ENCODE measurements at regions not wholly inside any gene's neighbourhood (a gene's known extent, or its start where the extent isn't known, plus 50 kb on each side); places are given as distances from the start of the nearest gene placed in this dataset.
"Not testable (repeated sequence)": the region's sequence is repeated elsewhere in the genome, so short reads cannot be mapped to it uniquely, and the experiment has no call there.

GRCh38 chr12:111246477-111247011 lies 122.4 kb downstream of the PHETA1 start:
- intact Hi-C loops (cut with DNase I), result no loop called here
- H3K4me1 ChIP-seq, result no peaks in the 10 kb centered on the region
- H3K27me3 ChIP-seq, result peaks cover 0 to 34% (median 0%) of the 10 kb centered on the region in 3 donors
- no peak for TF ChIP-seq POLR2AphosphoS5 (IDR thresholded peaks at IDR 0.05)
- TF ChIP-seq POLR2A (IDR thresholded peaks at IDR 0.05), result no peak
- TF ChIP-seq, protein P1, sequence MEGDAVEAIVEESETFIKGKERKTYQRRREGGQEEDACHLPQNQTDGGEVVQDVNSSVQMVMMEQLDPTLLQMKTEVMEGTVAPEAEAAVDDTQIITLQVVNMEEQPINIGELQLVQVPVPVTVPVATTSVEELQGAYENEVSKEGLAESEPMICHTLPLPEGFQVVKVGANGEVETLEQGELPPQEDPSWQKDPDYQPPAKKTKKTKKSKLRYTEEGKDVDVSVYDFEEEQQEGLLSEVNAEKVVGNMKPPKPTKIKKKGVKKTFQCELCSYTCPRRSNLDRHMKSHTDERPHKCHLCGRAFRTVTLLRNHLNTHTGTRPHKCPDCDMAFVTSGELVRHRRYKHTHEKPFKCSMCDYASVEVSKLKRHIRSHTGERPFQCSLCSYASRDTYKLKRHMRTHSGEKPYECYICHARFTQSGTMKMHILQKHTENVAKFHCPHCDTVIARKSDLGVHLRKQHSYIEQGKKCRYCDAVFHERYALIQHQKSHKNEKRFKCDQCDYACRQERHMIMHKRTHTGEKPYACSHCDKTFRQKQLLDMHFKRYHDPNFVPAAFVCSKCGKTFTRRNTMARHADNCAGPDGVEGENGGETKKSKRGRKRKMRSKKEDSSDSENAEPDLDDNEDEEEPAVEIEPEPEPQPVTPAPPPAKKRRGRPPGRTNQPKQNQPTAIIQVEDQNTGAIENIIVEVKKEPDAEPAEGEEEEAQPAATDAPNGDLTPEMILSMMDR (IDR thresholded peaks at IDR 0.05), result no peak
- no peak for TF ChIP-seq EP300 (IDR thresholded peaks at IDR 0.05)
- no peak for DNase-seq
- H3K36me3 ChIP-seq, result no peaks in the 10 kb centered on the region
- H3K9me3 ChIP-seq, result peaks cover 0 to 11% (median 4%) of the 10 kb centered on the region in 4 donors
- no peak overlapping the region for H3K4me3 ChIP-seq
- H3K27ac ChIP-seq, result no peak overlapping the region
- WGBS, 2 donors, result 64 to 82% methylated on average over 7 of the region's 7 CpGs

DNA sequence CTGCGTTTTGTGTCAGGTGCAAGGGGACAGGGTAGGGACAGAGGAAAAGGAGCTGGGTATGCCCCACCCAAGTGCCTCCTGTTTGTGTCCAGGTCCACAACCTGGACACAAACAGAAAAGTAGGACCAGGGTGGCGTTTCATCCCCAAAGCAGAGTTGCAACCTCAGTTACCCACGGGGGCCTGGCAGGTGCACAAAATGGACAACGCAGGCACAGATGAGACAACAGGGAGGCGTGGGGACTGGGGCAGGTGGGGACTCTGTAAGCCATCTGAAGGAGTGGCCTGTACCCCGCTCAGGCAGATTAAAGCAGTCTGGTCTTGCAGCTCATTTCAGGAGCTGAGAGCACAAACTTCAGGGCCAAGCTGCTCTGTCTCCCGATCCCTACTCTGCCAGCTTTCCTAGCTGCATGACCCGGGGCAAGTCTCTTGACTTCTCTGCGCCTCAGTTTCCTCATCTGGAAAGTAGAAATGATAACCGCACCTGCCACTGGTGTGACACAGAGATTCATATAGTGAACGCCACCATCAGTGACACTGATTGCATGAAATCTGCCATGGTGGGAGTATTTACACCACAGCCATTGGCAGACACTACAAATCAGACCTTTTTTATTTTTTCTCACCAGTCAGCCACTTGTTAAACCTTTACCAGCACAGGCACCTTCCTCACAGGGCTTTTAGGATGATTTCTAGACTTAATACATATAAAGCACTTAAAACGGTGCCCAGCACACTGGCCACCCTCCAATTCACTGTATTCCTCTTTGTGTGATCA lies 123.0 kb downstream of the PHETA1 start:
- Histone ChIP-seq H3K9me3 (peaks cover 0 to 11% (median 4%) of the 10 kb centered on the region in 4 donors), H3K4me1 (no peaks in the 10 kb centered on the region), H3K36me3 (no peaks in the 10 kb centered on the region), H3K4me3 (no peak overlapping the region), H3K27ac (no peak overlapping the region), H3K27me3 (peaks cover 0 to 34% (median 0%) of the 10 kb centered on the region in 3 donors)
- DNase-seq, result no peak
- TF ChIP-seq, protein P1 (IDR thresholded peaks at IDR 0.05), result no peak
- no peak for TF ChIP-seq POLR2A (IDR thresholded peaks at IDR 0.05)
- TF ChIP-seq POLR2AphosphoS5 (IDR thresholded peaks at IDR 0.05), result no peak
- TF ChIP-seq EP300 (IDR thresholded peaks at IDR 0.05), result no peak
- intact Hi-C loops (cut with DNase I), result no loop called here
- WGBS, 2 donors, result 88 to 90% methylated on average over 12 of the region's 12 CpGs

DNA sequence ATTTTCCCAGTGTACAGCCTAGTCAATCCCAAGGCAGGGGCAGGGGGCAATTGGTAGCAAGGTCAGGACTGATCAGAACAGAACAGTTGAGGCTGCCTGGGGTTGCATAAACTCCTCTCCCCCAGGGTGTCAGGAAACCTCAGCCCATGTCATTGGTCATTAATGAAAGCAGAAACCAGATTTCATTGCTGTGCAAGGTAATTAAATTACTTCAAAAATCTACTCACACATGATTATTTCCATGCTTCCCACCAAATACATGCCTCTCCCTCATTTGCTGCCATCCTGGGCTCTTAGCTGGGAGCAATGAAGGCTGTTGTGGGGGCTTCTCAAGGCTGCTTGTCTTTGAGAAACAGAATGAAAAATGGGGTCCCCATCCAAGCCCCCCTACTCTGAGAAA lies 124.2 kb downstream of the PHETA1 start:
- Histone ChIP-seq H3K27me3 (peaks cover 0 to 25% (median 0%) of the 10 kb centered on the region in 3 donors), H3K4me3 (no peak overlapping the region), H3K27ac (no peak overlapping the region), H3K9me3 (peaks cover 0 to 11% (median 4%) of the 10 kb centered on the region in 4 donors), H3K36me3 (no peaks in the 10 kb centered on the region), H3K4me1 (no peaks in the 10 kb centered on the region)
- intact Hi-C loops (cut with DNase I), result no loop called here
- TF ChIP-seq POLR2AphosphoS5 (IDR thresholded peaks at IDR 0.05), result no peak
- TF ChIP-seq, protein P1 (IDR thresholded peaks at IDR 0.05), result no peak
- no peak for TF ChIP-seq POLR2A (IDR thresholded peaks at IDR 0.05)
- no peak for TF ChIP-seq EP300 (IDR thresholded peaks at IDR 0.05)
- DNase-seq, result no peak

- peaks cover 0 to 11% (median 4%) of the 10 kb centered on the region in 4 donors for H3K9me3 ChIP-seq
- H3K27ac ChIP-seq; H3K4me1 ChIP-seq; H3K4me3 ChIP-seq; H3K36me3 ChIP-seq; intact Hi-C loops (cut with DNase I); DNase-seq: not testable (repeated sequence)
- WGBS, 2 donors, result 96 to 98% methylated on average over 1 of the region's 1 CpG
- peaks cover 0 to 12% (median 0%) of the 10 kb centered on the region in 3 donors for H3K27me3 ChIP-seq
Measured at GRCh38 chr12:111242817-111243216, 126.1 kb downstream of the PHETA1 start.

DNA sequence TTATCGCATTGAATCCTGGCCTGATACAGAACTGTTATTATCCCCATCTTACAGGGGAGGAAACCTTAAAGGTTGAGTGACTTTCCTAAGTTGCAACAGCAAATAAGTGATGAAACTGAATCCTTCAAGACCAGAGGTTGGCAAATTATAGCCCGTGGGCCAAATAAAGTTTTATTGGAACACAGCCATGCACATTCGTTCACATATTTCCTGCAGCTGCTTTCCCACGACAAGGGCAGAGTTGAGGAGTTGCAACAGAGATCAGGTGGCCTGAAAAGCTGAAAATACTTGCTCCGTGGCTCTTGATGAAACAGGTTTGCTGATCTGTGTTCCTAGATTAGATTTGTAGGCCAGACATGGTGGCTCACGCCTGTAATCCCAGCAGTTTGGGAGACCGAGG lies 126.7 kb downstream of the PHETA1 start:
- intact Hi-C loops (cut with DNase I), result no loop called here
- Histone ChIP-seq H3K4me1 (no peaks in the 10 kb centered on the region), H3K9me3 (peaks cover 0 to 11% (median 4%) of the 10 kb centered on the region in 4 donors), H3K4me3 (no peak overlapping the region), H3K27me3 (peaks cover 0 to 6% (median 0%) of the 10 kb centered on the region in 3 donors), H3K36me3 (no peaks in the 10 kb centered on the region), H3K27ac (no peak overlapping the region)
- TF ChIP-seq POLR2A (IDR thresholded peaks at IDR 0.05), result no peak
- no peak for TF ChIP-seq POLR2AphosphoS5 (IDR thresholded peaks at IDR 0.05)
- no peak for TF ChIP-seq EP300 (IDR thresholded peaks at IDR 0.05)
- TF ChIP-seq, protein P1 (IDR thresholded peaks at IDR 0.05), result no peak
- no peak for DNase-seq
- WGBS, 2 donors, result 65 to 72% methylated on average over 7 of the region's 7 CpGs

All from sigmoid colon (tissue), 6 donors.